Body of pancreas (tissue), 4 donors: ENCODE measurements at regions not wholly inside any gene's neighbourhood (a gene's known extent, or its start where the extent isn't known, plus 50 kb on each side); places are given as distances from the start of the nearest gene placed in this dataset.

ENCODE experiments used
- CTCF ChIP-seq, 7 experiments: fragments of 450-650 bp in 4 of 7; fragments of 200-600 bp in 3 of 7; sonication (generic) in 3 of 7; IDR thresholded peaks; one replicate each; pipeline ENCODE4 v1.5.1; 2016 to 2019; ENCODE audit warnings: antibody characterized with exemption in 7 of 7
- POLR2A ChIP-seq, 3 donors: fragments of 450-650 bp; IDR thresholded peaks; one replicate each; pipeline ENCODE4 v1.6.1; 2016; ENCODE audit warnings: antibody characterized with exemption in 3 of 3, mild to moderate bottlenecking in 2 of 3

- TF ChIP-seq CTCF (IDR thresholded peaks at IDR 0.05) (no peak), POLR2A (IDR thresholded peaks at IDR 0.05) (no peak)
These were observed 243.4 kb upstream of the ID2 start for GRCh38 chr2:8438476-8438875.
